ENCODE measurements at regions not wholly inside any gene's neighbourhood (a gene's known extent, or its start where the extent isn't known, plus 50 kb on each side); places are given as distances from the start of the nearest gene placed in this dataset.

- TF ChIP-seq, protein P1, sequence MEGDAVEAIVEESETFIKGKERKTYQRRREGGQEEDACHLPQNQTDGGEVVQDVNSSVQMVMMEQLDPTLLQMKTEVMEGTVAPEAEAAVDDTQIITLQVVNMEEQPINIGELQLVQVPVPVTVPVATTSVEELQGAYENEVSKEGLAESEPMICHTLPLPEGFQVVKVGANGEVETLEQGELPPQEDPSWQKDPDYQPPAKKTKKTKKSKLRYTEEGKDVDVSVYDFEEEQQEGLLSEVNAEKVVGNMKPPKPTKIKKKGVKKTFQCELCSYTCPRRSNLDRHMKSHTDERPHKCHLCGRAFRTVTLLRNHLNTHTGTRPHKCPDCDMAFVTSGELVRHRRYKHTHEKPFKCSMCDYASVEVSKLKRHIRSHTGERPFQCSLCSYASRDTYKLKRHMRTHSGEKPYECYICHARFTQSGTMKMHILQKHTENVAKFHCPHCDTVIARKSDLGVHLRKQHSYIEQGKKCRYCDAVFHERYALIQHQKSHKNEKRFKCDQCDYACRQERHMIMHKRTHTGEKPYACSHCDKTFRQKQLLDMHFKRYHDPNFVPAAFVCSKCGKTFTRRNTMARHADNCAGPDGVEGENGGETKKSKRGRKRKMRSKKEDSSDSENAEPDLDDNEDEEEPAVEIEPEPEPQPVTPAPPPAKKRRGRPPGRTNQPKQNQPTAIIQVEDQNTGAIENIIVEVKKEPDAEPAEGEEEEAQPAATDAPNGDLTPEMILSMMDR (IDR thresholded peaks at IDR 0.05): no peak
- TF ChIP-seq EHMT2 (IDR thresholded peaks at IDR 0.05; ENCODE audit: low read depth) (no peak), HEYL (CRISPR knock-in tag; IDR thresholded peaks at IDR 0.05) (no peak), POLR2A (IDR thresholded peaks at IDR 0.05; ENCODE audit: low read length) (no peak)
These were observed 1054.3 kb upstream of the SLC39A10 start for GRCh38 chr2:194602750-194603149.
